Progenitor cell of endocrine pancreas (in vitro differentiated cells): ENCODE measurements at regions not wholly inside any gene's neighbourhood (a gene's known extent, or its start where the extent isn't known, plus 50 kb on each side); places are given as distances from the start of the nearest gene placed in this dataset.

ENCODE experiments used
- DNase-seq: peaks from one replicate; pipeline ENCODE4 v3.0.0; 2021; ENCODE audit warnings: low spot score; ENCODE audit not compliant: unreplicated experiment
- H3K27ac Mint-ChIP-seq: 2 replicates; pipeline ENCODE4 v1.8.0; 2021; ENCODE audit warnings: mild to moderate bottlenecking, moderate library complexity, mixed read lengths
- H3K27me3 Mint-ChIP-seq: 2 replicates; pipeline ENCODE4 v1.8.0; 2021; ENCODE audit warnings: mixed read lengths
- H3K36me3 Mint-ChIP-seq: 2 replicates; pipeline ENCODE4 v1.8.0; 2022; ENCODE audit warnings: mixed read lengths; ENCODE audit not compliant: insufficient read depth
- H3K4me1 Mint-ChIP-seq: 2 replicates; pipeline ENCODE4 v1.8.0; 2021; ENCODE audit warnings: low read depth, mixed read lengths
- H3K4me3 Mint-ChIP-seq: 2 replicates; pipeline ENCODE4 v1.8.0; 2021; ENCODE audit warnings: low read depth, mild to moderate bottlenecking, moderate library complexity, mixed read lengths
- H3K9me3 Mint-ChIP-seq: 2 replicates; pipeline ENCODE4 v1.8.0; 2021; ENCODE audit warnings: low read depth, mixed read lengths
- TF ChIP-seq, protein P1 (sequence below): fragments of 200-600 bp; sonication (generic); IDR thresholded peaks from one replicate; pipeline ENCODE4 v1.5.0; 2021; ENCODE audit warnings: antibody characterized with exemption, mild to moderate bottlenecking; ENCODE audit not compliant: unreplicated experiment

DNA sequence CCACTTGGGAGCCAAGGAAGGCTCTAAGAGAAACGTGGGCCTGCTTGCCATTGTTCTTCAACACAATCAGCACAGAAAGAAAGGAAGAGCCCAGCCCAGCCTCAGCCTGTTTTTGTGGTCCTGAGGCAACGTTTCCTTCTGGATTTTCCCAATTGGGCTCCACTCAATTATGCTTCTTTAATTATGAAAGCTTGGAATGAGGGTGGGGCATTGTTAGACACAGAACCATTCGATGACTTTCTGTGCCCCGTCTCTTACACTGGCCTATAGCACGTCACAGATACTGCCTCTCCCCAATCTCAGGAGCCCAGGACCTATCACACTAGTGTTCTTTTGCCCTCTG is 207.4 kb downstream of the ZFP36L2 start:
- no peak overlapping the region for H3K4me3 Mint-ChIP-seq
- H3K27me3 Mint-ChIP-seq: no peaks in the 10 kb centered on the region
- TF ChIP-seq, protein P1, sequence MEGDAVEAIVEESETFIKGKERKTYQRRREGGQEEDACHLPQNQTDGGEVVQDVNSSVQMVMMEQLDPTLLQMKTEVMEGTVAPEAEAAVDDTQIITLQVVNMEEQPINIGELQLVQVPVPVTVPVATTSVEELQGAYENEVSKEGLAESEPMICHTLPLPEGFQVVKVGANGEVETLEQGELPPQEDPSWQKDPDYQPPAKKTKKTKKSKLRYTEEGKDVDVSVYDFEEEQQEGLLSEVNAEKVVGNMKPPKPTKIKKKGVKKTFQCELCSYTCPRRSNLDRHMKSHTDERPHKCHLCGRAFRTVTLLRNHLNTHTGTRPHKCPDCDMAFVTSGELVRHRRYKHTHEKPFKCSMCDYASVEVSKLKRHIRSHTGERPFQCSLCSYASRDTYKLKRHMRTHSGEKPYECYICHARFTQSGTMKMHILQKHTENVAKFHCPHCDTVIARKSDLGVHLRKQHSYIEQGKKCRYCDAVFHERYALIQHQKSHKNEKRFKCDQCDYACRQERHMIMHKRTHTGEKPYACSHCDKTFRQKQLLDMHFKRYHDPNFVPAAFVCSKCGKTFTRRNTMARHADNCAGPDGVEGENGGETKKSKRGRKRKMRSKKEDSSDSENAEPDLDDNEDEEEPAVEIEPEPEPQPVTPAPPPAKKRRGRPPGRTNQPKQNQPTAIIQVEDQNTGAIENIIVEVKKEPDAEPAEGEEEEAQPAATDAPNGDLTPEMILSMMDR: no peak
- peaks cover 34% of the 10 kb centered on the region for H3K4me1 Mint-ChIP-seq
- H3K27ac Mint-ChIP-seq: peak overlapping the region; percentile 88
- H3K36me3 Mint-ChIP-seq: peaks cover 3% of the 10 kb centered on the region
- H3K9me3 Mint-ChIP-seq: no peaks in the 10 kb centered on the region
- no peak for DNase-seq

DNA sequence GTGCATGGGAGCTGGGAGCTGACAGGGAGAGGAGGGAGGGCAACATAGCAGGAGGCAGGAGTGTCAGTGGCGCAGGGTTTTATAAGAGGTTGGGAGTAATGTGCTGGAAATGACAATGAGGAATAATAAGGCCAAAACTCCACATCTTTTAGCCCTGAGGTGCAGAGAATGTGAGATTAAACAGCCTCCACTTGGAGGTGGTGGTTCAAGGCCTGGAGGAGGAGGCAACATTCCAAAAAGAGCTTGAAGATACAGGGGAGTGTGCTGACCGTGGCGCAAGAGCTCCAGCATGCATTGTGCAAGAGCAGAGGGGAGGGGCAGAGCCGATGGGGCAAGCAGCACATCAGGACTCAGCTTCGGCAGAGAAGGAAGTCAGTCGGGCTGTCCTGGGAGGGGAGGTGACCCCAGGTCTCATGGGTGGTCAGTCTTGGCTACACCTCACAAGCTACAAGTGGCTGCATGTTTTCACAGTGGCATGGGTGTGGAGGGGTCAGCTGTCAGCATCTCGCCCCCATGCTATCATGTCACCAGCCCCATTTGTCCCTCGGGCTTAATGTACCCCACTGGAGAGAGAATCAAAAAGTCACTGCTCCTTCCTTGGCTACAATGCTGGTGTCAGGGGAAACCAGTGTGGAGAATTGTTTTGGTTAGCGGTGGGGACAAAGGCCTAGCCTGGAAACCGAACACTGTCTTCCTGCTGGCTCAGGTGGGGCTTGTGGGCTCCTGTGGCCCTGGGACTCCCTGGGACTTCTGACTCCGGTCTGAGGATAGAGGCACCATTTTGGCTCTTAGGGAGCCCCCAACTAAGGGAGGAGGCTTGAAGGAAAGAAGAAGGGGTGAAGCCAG is 208.0 kb downstream of the ZFP36L2 start:
- Mint-ChIP-seq H3K9me3 (no peaks in the 10 kb centered on the region), H3K27ac (peak overlapping the region; percentile 88), H3K4me3 (no peak overlapping the region), H3K27me3 (no peaks in the 10 kb centered on the region), H3K36me3 (peaks cover 3% of the 10 kb centered on the region), H3K4me1 (peaks cover 30% of the 10 kb centered on the region)
- DNase-seq: no peak
- TF ChIP-seq, protein P1: no peak

DNA sequence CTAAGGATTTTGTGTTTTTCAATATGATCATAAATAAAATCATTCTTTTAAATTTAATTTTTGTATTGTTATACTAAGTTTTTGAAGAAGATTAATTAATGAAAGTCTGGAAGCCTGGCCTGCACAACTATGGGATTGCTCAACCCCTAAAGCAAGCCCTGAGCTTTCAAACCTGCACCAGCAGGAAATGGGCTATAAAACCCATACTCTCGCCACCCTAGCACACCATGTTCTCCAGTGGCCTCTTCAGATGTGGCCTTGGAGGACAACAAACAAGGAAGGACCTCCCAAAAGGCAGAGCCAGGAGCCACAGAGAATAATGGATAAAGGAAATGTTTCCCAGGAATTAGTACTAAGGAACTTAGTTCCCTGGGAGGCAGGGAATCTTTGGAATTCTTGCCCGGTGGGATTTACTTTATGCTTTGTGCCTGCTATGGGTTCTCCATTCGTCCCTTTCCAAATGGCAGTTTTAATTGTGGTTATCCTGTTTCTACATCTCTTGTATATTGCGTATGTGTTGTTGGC is 212.5 kb downstream of the ZFP36L2 start:
- Mint-ChIP-seq H3K4me1 (peaks cover 25% of the 10 kb centered on the region), H3K9me3 (no peaks in the 10 kb centered on the region), H3K4me3 (no peak overlapping the region), H3K27me3 (no peaks in the 10 kb centered on the region), H3K27ac (no peak overlapping the region), H3K36me3 (peaks cover 1% of the 10 kb centered on the region)
- no peak for DNase-seq
- TF ChIP-seq, protein P1: no peak

DNA sequence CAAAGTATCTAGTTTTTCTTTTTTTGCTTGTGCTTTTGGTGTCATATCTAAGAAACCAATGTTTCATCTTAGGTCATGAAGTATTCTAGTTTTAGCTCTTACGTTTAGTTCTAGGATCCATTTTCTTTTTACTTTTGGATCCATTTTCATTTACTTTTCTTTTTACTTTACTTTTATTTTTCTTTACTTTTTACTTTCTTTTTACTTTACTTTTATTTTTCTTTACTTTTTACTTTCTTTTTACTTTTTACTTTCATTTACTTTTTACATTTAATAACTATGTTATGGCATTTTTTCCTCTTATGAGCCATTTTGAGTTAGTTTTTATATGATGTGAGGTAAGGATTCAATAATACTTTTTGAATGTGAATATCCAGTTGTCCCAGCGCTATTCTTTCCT is 213.4 kb downstream of the ZFP36L2 start:
- peaks cover 25% of the 10 kb centered on the region for H3K4me1 Mint-ChIP-seq
- peaks cover 5% of the 10 kb centered on the region for H3K9me3 Mint-ChIP-seq
- H3K36me3 Mint-ChIP-seq: peaks cover 6% of the 10 kb centered on the region
- H3K4me3 Mint-ChIP-seq: no peak overlapping the region
- no peaks in the 10 kb centered on the region for H3K27me3 Mint-ChIP-seq
- DNase-seq: no peak
- no peak overlapping the region for H3K27ac Mint-ChIP-seq
- TF ChIP-seq, protein P1: no peak

DNA sequence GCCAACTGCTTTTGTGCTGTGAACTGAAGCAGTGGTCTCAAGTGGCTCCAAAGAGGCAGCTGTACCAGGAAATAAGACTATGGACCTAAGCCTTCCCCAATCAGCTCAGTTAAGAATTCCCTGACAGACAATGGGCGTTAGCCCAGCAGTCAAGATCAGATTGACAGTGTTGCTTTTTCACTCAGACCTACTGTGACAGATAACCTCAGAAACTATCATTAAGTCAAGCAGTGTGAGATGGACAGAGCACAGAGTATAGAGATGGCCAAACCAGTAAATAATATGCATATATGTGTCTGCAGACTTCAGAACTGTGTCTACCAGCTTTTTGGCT is 215.3 kb downstream of the ZFP36L2 start:
- Mint-ChIP-seq H3K27ac (no peak overlapping the region), H3K4me1 (peaks cover 25% of the 10 kb centered on the region), H3K9me3 (peaks cover 5% of the 10 kb centered on the region), H3K27me3 (no peaks in the 10 kb centered on the region), H3K36me3 (peaks cover 5% of the 10 kb centered on the region), H3K4me3 (no peak overlapping the region)
- no peak for DNase-seq
- TF ChIP-seq, protein P1: no peak
